A549 (cell line): ENCODE measurements at regions not wholly inside any gene's neighbourhood (a gene's known extent, or its start where the extent isn't known, plus 50 kb on each side); places are given as distances from the start of the nearest gene placed in this dataset.

Experiments
- ATAC-seq, 2 experiments: fragments of 200-7000 bp in 1 of 2; fragments of >200 bp in 1 of 2; cut with Nextera tagmentation in 1 of 2; cut with Tn5 transposase in 1 of 2; 3 replicates each; pipeline versions ENCODE4 v1.8.0 to v1.9.1; 2018 to 2020; ENCODE audit warnings: mild to moderate bottlenecking in 1 of 2, moderate library complexity in 1 of 2
- CTCF ChIA-PET: fragments of 300-600 bp; sonication (Branson Sonifier 250); formaldehyde crosslinking; extraction: SDS; loops from one replicate; lab custom pipeline; 2021; ENCODE audit warnings: antibody characterized with exemption, inconsistent platforms; lab: Yijun Ruan, JAX
- POLR2A ChIA-PET: fragments of 350-600 bp; formaldehyde crosslinking; extraction: SDS; loops from one replicate; lab custom pipeline; 2021; ENCODE audit warnings: antibody characterized with exemption, inconsistent platforms; lab: Yijun Ruan, JAX
- DNase-seq, 2 experiments: peaks; one replicate each; pipeline versions ENCODE4 v3.0.0 to v3.0.0-alpha.2; 2011 to 2016; ENCODE audit warnings: low read depth in 1 of 2, low spot score in 1 of 2
- FAIRE-seq: peaks from 2 replicates; lab custom pipeline; 2011; peaks lifted over from hg19 to GRCh38; lab: Jason Lieb, UNC
- H3K27ac ChIP-seq, 2 experiments: fragments of >200 bp; sonication (Bioruptor Twin); formaldehyde crosslinking; 3 replicates each; pipeline ENCODE4 v1.5.1; 2016 to 2017
- H3K4me1 ChIP-seq: fragments of >200 bp; sonication (Bioruptor Twin); formaldehyde crosslinking; 3 replicates; pipeline ENCODE4 v1.6.1; 2016
- H3K4me2 ChIP-seq: fragments of >200 bp; sonication (Bioruptor Twin); formaldehyde crosslinking; 3 replicates; pipeline ENCODE4 v1.6.1; 2016
- H3K4me3 ChIP-seq: fragments of >200 bp; sonication (Bioruptor Twin); formaldehyde crosslinking; 3 replicates; pipeline ENCODE4 v1.5.1; 2016
- H3K9me3 ChIP-seq: fragments of >200 bp; sonication (Bioruptor Twin); formaldehyde crosslinking; 3 replicates; pipeline ENCODE4 v1.6.1; 2016
- BHLHE40 ChIP-seq: IDR thresholded peaks from 2 replicates; pipeline ENCODE4 v1.6.1; 2012; ENCODE audit warnings: low read depth, low read length, inconsistent platforms
- CBX2 ChIP-seq: fragments of 200-600 bp; sonication (generic); IDR thresholded peaks from 2 replicates; pipeline ENCODE4 v1.6.1; 2016; ENCODE audit warnings: low read depth, mild to moderate bottlenecking, borderline replicate concordance
- CEBPB ChIP-seq, 2 experiments: fragments of >200 bp in 1 of 2; sonication (Bioruptor Twin) in 1 of 2; formaldehyde crosslinking in 1 of 2; IDR thresholded peaks; 2 replicates each; pipeline ENCODE4 v1.6.1; 2012 to 2016
- EHMT2 ChIP-seq: fragments of 200-600 bp; sonication (generic); IDR thresholded peaks from 2 replicates; pipeline ENCODE4 v1.6.1; 2016; ENCODE audit warnings: antibody characterized with exemption, low read depth, mild to moderate bottlenecking, moderate library complexity
- ESRRA ChIP-seq: fragments of 150-350 bp; IDR thresholded peaks from 2 replicates; pipeline ENCODE4 v1.6.1; 2014; ENCODE audit warnings: mild to moderate bottlenecking, low read length, borderline replicate concordance
- FOSL2 ChIP-seq, 2 experiments: fragments of 450-650 bp in 1 of 2; fragments of >200 bp in 1 of 2; sonication (Bioruptor Twin) in 1 of 2; formaldehyde crosslinking; IDR thresholded peaks; 2 replicates each; pipeline versions ENCODE4 v1.5.0 to v1.6.1; 2016 to 2020; ENCODE audit warnings: mild to moderate bottlenecking in 1 of 2, moderate library complexity in 1 of 2
- FOXS1 ChIP-seq: fragments of 250-450 bp; sonication (Bioruptor Pico); IDR thresholded peaks from 2 replicates; pipeline ENCODE4 v1.5.0; 2020; ENCODE audit warnings: mild to moderate bottlenecking, moderate library complexity
- HDAC2 ChIP-seq: fragments of 200-600 bp; sonication (generic); IDR thresholded peaks from 2 replicates; pipeline ENCODE4 v1.6.1; 2016
- KDM1A ChIP-seq: fragments of 200-600 bp; sonication (generic); IDR thresholded peaks from 2 replicates; pipeline ENCODE4 v1.6.1; 2016; ENCODE audit warnings: low read depth, mild to moderate bottlenecking
- MAZ ChIP-seq: fragments of 150-350 bp; IDR thresholded peaks from 2 replicates; pipeline ENCODE4 v1.6.1; 2014; ENCODE audit warnings: antibody characterized with exemption, low read depth, low read length, borderline replicate concordance
- MYC ChIP-seq: IDR thresholded peaks from 2 replicates; pipeline ENCODE4 v1.6.1; 2012; ENCODE audit warnings: mild to moderate bottlenecking, inconsistent platforms, low read length, improper control_type of control experiment, borderline replicate concordance
- PHF8 ChIP-seq: fragments of 200-600 bp; sonication (generic); IDR thresholded peaks from 2 replicates; pipeline ENCODE4 v1.6.1; 2016; ENCODE audit warnings: low read depth, mild to moderate bottlenecking, antibody characterized with exemption, moderate library complexity, borderline replicate concordance
- POLR2AphosphoS2 ChIP-seq: conservative IDR thresholded peaks from 2 replicates; pipeline ENCODE4 v1.6.1; 2012; ENCODE audit warnings: low read length, improper control_type of control experiment, inconsistent platforms
- RAD21 ChIP-seq, 2 experiments: fragments of >200 bp in 1 of 2; sonication (Bioruptor Twin) in 1 of 2; formaldehyde crosslinking in 1 of 2; IDR thresholded peaks in 1 of 2; conservative IDR thresholded peaks in 1 of 2; 2 replicates in 1 of 2; 3 replicates in 1 of 2; pipeline ENCODE4 v1.6.1; 2012 to 2018; ENCODE audit warnings: inconsistent platforms in 1 of 2
- RARB ChIP-seq: fragments of 250-450 bp; sonication (Bioruptor Pico); IDR thresholded peaks from 2 replicates; pipeline ENCODE4 v1.8.0; 2021; ENCODE audit warnings: mild to moderate bottlenecking, moderate library complexity
- RCOR1 ChIP-seq: fragments of 150-350 bp; IDR thresholded peaks from 2 replicates; pipeline ENCODE4 v1.6.1; 2014; ENCODE audit warnings: antibody characterized with exemption, low read length, low read depth
- RNF2 ChIP-seq: fragments of 200-600 bp; sonication (generic); IDR thresholded peaks from 2 replicates; pipeline ENCODE4 v1.6.1; 2016; ENCODE audit warnings: low read depth, mild to moderate bottlenecking, antibody characterized with exemption, moderate library complexity, borderline replicate concordance
- TFCP2L1 ChIP-seq: fragments of 250-450 bp; sonication (Bioruptor Pico); IDR thresholded peaks from 2 replicates; pipeline ENCODE4 v1.5.0; 2021; ENCODE audit warnings: mild to moderate bottlenecking
- ZNF302 ChIP-seq: fragments of 250-450 bp; sonication (Bioruptor Pico); IDR thresholded peaks from 2 replicates; pipeline ENCODE4 v1.9.0; 2021; ENCODE audit warnings: inconsistent platforms, mild to moderate bottlenecking, moderate library complexity
- ZSCAN20 ChIP-seq: fragments of 250-450 bp; sonication (Bioruptor Pico); IDR thresholded peaks from 2 replicates; pipeline ENCODE4 v1.8.0; 2022; ENCODE audit warnings: mild to moderate bottlenecking, moderate library complexity
- WGBS: methylation state at CpG from one replicate; pipeline ENCODE4 v1.1.6; 2017; ENCODE audit errors: missing lambda C conversion rate; 5-methylcytosine and 5-hydroxymethylcytosine counted together
- TF ChIP-seq, protein P1 (sequence below): fragments of 250-450 bp; sonication (Bioruptor Pico); IDR thresholded peaks from 2 replicates; pipeline ENCODE4 v1.5.0; 2020; ENCODE audit warnings: low read depth, mild to moderate bottlenecking, moderate library complexity
- TF ChIP-seq, protein P2 (sequence below): IDR thresholded peaks from 2 replicates; pipeline ENCODE4 v1.6.1; 2012; ENCODE audit warnings: low read depth, borderline replicate concordance
- TF ChIP-seq, protein P3 (sequence below): IDR thresholded peaks from 2 replicates; pipeline ENCODE4 v1.6.1; 2012
- TF ChIP-seq, protein P4 (sequence below): fragments of >200 bp; sonication (Bioruptor Twin); formaldehyde crosslinking; IDR thresholded peaks from 3 replicates; pipeline ENCODE4 v1.6.1; 2016

DNA sequence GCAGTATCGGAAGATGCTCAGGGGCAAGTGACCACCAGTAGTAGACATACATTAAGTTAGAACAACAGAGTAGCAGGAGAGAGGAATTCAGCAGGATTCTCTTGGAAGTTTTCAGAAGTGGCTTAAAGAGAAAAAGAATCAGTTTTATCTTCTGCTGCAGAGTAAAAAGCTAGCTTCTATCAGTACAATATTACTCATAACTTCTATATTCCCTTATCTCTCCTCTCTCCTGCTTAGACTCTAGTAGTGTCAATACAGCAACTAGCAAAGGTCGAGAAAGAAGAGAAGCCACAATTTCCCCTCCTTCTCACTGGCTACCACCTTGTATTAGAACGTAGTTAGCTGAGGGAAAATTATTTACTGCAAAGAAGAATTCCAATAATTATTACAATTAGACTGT lies 539.7 kb downstream of the DIPK2A start:
- no peaks in the 10 kb centered on the region for H3K9me3 ChIP-seq
- H3K4me2 ChIP-seq, result no peak overlapping the region
- POLR2A ChIA-PET, result no interaction called here
- 2% methylated on average over 3 of the region's 3 CpGs for WGBS
- TF ChIP-seq CEBPB (IDR thresholded peaks at IDR 0.05), result no peak
- no peak for TF ChIP-seq ZNF302 (CRISPR knock-in tag)
- TF ChIP-seq BHLHE40, result no peak
- TF ChIP-seq RNF2, result no peak
- no peak for TF ChIP-seq MYC
- TF ChIP-seq ESRRA, result no peak
- TF ChIP-seq, protein P1, sequence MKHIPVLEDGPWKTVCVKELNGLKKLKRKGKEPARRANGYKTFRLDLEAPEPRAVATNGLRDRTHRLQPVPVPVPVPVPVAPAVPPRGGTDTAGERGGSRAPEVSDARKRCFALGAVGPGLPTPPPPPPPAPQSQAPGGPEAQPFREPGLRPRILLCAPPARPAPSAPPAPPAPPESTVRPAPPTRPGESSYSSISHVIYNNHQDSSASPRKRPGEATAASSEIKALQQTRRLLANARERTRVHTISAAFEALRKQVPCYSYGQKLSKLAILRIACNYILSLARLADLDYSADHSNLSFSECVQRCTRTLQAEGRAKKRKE (CRISPR knock-in tag), result no peak
- TF ChIP-seq, protein P2, sequence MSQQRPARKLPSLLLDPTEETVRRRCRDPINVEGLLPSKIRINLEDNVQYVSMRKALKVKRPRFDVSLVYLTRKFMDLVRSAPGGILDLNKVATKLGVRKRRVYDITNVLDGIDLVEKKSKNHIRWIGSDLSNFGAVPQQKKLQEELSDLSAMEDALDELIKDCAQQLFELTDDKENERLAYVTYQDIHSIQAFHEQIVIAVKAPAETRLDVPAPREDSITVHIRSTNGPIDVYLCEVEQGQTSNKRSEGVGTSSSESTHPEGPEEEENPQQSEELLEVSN, result no peak
- no peak for TF ChIP-seq FOXS1 (CRISPR knock-in tag)
- TF ChIP-seq ZSCAN20 (CRISPR knock-in tag), result no peak
- TF ChIP-seq, protein P3, sequence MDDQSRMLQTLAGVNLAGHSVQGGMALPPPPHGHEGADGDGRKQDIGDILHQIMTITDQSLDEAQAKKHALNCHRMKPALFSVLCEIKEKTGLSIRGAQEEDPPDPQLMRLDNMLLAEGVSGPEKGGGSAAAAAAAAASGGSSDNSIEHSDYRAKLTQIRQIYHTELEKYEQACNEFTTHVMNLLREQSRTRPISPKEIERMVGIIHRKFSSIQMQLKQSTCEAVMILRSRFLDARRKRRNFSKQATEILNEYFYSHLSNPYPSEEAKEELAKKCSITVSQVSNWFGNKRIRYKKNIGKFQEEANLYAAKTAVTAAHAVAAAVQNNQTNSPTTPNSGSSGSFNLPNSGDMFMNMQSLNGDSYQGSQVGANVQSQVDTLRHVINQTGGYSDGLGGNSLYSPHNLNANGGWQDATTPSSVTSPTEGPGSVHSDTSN, result no peak
- no peak for TF ChIP-seq TFCP2L1 (CRISPR knock-in tag)
- no peak for TF ChIP-seq KDM1A
- TF ChIP-seq RAD21 (conservative IDR thresholded peaks at IDR 0.05 in 1 of 2, IDR thresholded peaks at IDR 0.05 in 1 of 2), result no peak
- ATAC-seq (no peak), FAIRE-seq (no peak), DNase-seq (no peak)
- H3K4me1 ChIP-seq, result no peaks in the 10 kb centered on the region
- no peak overlapping the region for H3K4me3 ChIP-seq
- CTCF ChIA-PET, result no interaction called here
- H3K27ac ChIP-seq, result no peak overlapping the region

DNA sequence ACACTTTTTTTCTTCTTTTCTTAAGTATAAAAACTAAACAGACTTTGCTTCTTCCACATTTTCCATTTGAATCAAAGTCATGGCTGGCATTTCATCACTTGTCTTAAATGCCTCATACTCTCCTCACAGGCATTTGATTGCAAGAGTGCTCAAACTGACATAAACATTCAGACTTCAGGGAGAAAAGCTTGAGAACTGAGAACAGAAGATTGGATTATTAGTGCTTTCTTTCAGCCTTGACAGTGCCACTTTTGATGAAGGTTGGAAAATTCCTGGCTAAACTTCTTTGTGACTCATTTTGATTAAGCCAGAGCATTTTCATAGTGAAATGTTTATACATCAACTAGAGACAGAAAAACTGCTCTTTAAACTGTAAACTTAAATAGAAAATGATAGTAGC lies 544.4 kb downstream of the DIPK2A start:
- POLR2A ChIA-PET, result no interaction called here

More for the DNA sequence above, 544.4 kb downstream of the DIPK2A start:
- no peak overlapping the region for H3K4me3 ChIP-seq
- no peak for DNase-seq
- H3K9me3 ChIP-seq, result no peaks in the 10 kb centered on the region
- no peak for ATAC-seq
- no peak for FAIRE-seq
- H3K4me1 ChIP-seq, result no peaks in the 10 kb centered on the region
- no peak overlapping the region for H3K4me2 ChIP-seq
- H3K27ac ChIP-seq, result no peak overlapping the region
- CTCF ChIA-PET, result no interaction called here
- TF ChIP-seq, protein P3, result no peak
- no peak for TF ChIP-seq RCOR1
- no peak for TF ChIP-seq MAZ
- no peak for TF ChIP-seq POLR2AphosphoS2
- TF ChIP-seq PHF8, result no peak
- no peak for TF ChIP-seq HDAC2
- no peak for TF ChIP-seq FOSL2 (IDR thresholded peaks at IDR 0.05)
- TF ChIP-seq FOSL2 (CRISPR knock-in tag; IDR thresholded peaks at IDR 0.05), result no peak
- no peak for TF ChIP-seq RARB
- no peak for TF ChIP-seq ESRRA
- TF ChIP-seq, protein P4, sequence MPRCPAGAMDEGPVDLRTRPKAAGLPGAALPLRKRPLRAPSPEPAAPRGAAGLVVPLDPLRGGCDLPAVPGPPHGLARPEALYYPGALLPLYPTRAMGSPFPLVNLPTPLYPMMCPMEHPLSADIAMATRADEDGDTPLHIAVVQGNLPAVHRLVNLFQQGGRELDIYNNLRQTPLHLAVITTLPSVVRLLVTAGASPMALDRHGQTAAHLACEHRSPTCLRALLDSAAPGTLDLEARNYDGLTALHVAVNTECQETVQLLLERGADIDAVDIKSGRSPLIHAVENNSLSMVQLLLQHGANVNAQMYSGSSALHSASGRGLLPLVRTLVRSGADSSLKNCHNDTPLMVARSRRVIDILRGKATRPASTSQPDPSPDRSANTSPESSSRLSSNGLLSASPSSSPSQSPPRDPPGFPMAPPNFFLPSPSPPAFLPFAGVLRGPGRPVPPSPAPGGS, result no peak
- no peak for TF ChIP-seq EHMT2
- TF ChIP-seq CBX2, result no peak
- no peak for TF ChIP-seq FOXS1 (CRISPR knock-in tag)
